ENCODE measurements at regions not wholly inside any gene's neighbourhood (a gene's known extent, or its start where the extent isn't known, plus 50 kb on each side); places are given as distances from the start of the nearest gene placed in this dataset.

- H3K4me1 Mint-ChIP-seq (ENCODE audit: unreplicated experiment): no peaks in the 10 kb centered on the region
- no peak for DNase-seq (ENCODE audit: extremely low spot score, unreplicated experiment)
- H3K27ac Mint-ChIP-seq: no peak overlapping the region
- H3K9me3 Mint-ChIP-seq: no peaks in the 10 kb centered on the region
- no peaks in the 10 kb centered on the region for H3K27me3 Mint-ChIP-seq
- TF ChIP-seq, protein P1, sequence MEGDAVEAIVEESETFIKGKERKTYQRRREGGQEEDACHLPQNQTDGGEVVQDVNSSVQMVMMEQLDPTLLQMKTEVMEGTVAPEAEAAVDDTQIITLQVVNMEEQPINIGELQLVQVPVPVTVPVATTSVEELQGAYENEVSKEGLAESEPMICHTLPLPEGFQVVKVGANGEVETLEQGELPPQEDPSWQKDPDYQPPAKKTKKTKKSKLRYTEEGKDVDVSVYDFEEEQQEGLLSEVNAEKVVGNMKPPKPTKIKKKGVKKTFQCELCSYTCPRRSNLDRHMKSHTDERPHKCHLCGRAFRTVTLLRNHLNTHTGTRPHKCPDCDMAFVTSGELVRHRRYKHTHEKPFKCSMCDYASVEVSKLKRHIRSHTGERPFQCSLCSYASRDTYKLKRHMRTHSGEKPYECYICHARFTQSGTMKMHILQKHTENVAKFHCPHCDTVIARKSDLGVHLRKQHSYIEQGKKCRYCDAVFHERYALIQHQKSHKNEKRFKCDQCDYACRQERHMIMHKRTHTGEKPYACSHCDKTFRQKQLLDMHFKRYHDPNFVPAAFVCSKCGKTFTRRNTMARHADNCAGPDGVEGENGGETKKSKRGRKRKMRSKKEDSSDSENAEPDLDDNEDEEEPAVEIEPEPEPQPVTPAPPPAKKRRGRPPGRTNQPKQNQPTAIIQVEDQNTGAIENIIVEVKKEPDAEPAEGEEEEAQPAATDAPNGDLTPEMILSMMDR (conservative IDR thresholded peaks at IDR 0.05): peak; percentile 76
- H3K36me3 Mint-ChIP-seq: no peaks in the 10 kb centered on the region
- no peak overlapping the region for H3K4me3 Mint-ChIP-seq
Observed at GRCh38 chr18:65968239-65969004, 217.6 kb downstream of the CDH7 start.

GRCh38 chr18:65955747-65956146, 204.9 kb downstream of the CDH7 start:
- Mint-ChIP-seq H3K4me1 (ENCODE audit: unreplicated experiment) (no peaks in the 10 kb centered on the region), H3K4me3 (no peak overlapping the region), H3K27ac (no peak overlapping the region), H3K27me3 (peaks cover 7% of the 10 kb centered on the region), H3K36me3 (no peaks in the 10 kb centered on the region), H3K9me3 (no peaks in the 10 kb centered on the region)
- TF ChIP-seq, protein P1 (conservative IDR thresholded peaks at IDR 0.05): no peak
- DNase-seq (ENCODE audit: extremely low spot score, unreplicated experiment): no peak

DNA sequence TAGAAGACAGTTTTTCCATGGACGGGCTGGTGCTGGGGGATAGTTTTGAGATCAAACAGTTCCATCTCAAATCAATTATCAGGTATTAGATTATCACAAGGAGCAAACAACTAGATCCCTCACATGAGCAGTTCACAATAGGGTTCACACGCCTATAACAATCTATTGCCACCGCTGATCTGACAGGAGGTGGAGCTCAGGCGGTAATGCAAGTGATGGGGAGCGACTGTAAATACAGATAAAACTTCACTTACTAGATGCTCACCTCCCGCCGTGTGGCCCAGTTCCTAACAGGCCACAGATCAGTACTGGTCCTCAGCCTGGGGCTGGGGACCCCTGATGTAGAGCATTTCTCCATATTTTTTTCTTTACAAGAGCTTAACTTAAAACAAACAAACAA, 203.6 kb downstream of the CDH7 start:
- H3K36me3 Mint-ChIP-seq: no peaks in the 10 kb centered on the region
- H3K27ac Mint-ChIP-seq: no peak overlapping the region
- no peaks in the 10 kb centered on the region for H3K4me1 Mint-ChIP-seq (ENCODE audit: unreplicated experiment)
- DNase-seq (ENCODE audit: extremely low spot score, unreplicated experiment): no peak
- no peak overlapping the region for H3K4me3 Mint-ChIP-seq
- H3K9me3 Mint-ChIP-seq: no peaks in the 10 kb centered on the region
- peaks cover 7% of the 10 kb centered on the region for H3K27me3 Mint-ChIP-seq
- TF ChIP-seq, protein P1 (conservative IDR thresholded peaks at IDR 0.05): no peak

- no peaks in the 10 kb centered on the region for H3K9me3 Mint-ChIP-seq
Observed at GRCh38 chr18:65946777-65947176, 196.0 kb downstream of the CDH7 start.

GRCh38 chr18:65943268-65943667, 192.5 kb downstream of the CDH7 start:
- H3K36me3 Mint-ChIP-seq: no peaks in the 10 kb centered on the region
- TF ChIP-seq, protein P1 (conservative IDR thresholded peaks at IDR 0.05): no peak
- H3K27me3 Mint-ChIP-seq: no peaks in the 10 kb centered on the region
- no peak overlapping the region for H3K4me3 Mint-ChIP-seq
- peaks cover 10% of the 10 kb centered on the region for H3K4me1 Mint-ChIP-seq (ENCODE audit: unreplicated experiment)
- DNase-seq (ENCODE audit: extremely low spot score, unreplicated experiment): no peak
- no peak overlapping the region for H3K27ac Mint-ChIP-seq
- H3K9me3 Mint-ChIP-seq: no peaks in the 10 kb centered on the region

More at GRCh38 chr18:65946777-65947176, 196.0 kb downstream of the CDH7 start:
- Mint-ChIP-seq H3K4me3 (no peak overlapping the region), H3K27ac (no peak overlapping the region), H3K4me1 (ENCODE audit: unreplicated experiment) (peaks cover 10% of the 10 kb centered on the region), H3K27me3 (no peaks in the 10 kb centered on the region), H3K36me3 (no peaks in the 10 kb centered on the region)
- TF ChIP-seq, protein P1 (conservative IDR thresholded peaks at IDR 0.05): no peak
- DNase-seq (ENCODE audit: extremely low spot score, unreplicated experiment): no peak

Data from type B pancreatic cell (in vitro differentiated cells).